ENCODE measurements at regions not wholly inside any gene's neighbourhood (a gene's known extent, or its start where the extent isn't known, plus 50 kb on each side); places are given as distances from the start of the nearest gene placed in this dataset.

GRCh38 chr4:188492886-188493285 lies 353.6 kb downstream of the TRIML1 start:
- Histone ChIP-seq H3K79me2 (ENCODE audit: low read length) (no peaks in the 10 kb centered on the region), H2AFZ (ENCODE audit: low read depth, low read length) (no peak overlapping the region), H3K27ac (ENCODE audit: low read length) (no peak overlapping the region), H4K20me1 (ENCODE audit: insufficient read depth, low read length) (no peaks in the 10 kb centered on the region), H3K4me3 (ENCODE audit: low read length) (no peak overlapping the region), H3K9ac (ENCODE audit: low read length) (no peak overlapping the region), H3K4me1 (ENCODE audit: low read length) (no peaks in the 10 kb centered on the region), H3K36me3 (replicated peaks; ENCODE audit: low read depth, low read length) (no peaks in the 10 kb centered on the region), H3K4me2 (ENCODE audit: low read length) (no peak overlapping the region), H3K27me3 (ENCODE audit: low read depth, low read length) (no peaks in the 10 kb centered on the region), H3K9me3 (ENCODE audit: insufficient read depth, low read length) (no peaks in the 10 kb centered on the region)
- TF ChIP-seq EZH2phosphoT487 (IDR thresholded peaks at IDR 0.05; ENCODE audit: low read depth) (no peak), CTCF (IDR thresholded peaks at IDR 0.05; ENCODE audit: low read depth, low read length) (no peak)

- Histone ChIP-seq H3K27ac (ENCODE audit: low read length) (no peak overlapping the region), H3K4me1 (ENCODE audit: low read length) (no peaks in the 10 kb centered on the region), H4K20me1 (ENCODE audit: insufficient read depth, low read length) (no peaks in the 10 kb centered on the region), H3K4me3 (ENCODE audit: low read length) (no peak overlapping the region), H2AFZ (ENCODE audit: low read depth, low read length) (no peak overlapping the region), H3K27me3 (ENCODE audit: low read depth, low read length) (no peaks in the 10 kb centered on the region), H3K4me2 (ENCODE audit: low read length) (no peak overlapping the region), H3K9me3 (ENCODE audit: insufficient read depth, low read length) (no peaks in the 10 kb centered on the region), H3K36me3 (replicated peaks; ENCODE audit: low read depth, low read length) (no peaks in the 10 kb centered on the region), H3K79me2 (ENCODE audit: low read length) (no peaks in the 10 kb centered on the region), H3K9ac (ENCODE audit: low read length) (no peak overlapping the region)
- no peak for TF ChIP-seq EZH2phosphoT487 (IDR thresholded peaks at IDR 0.05; ENCODE audit: low read depth)
- no peak for TF ChIP-seq CTCF (IDR thresholded peaks at IDR 0.05; ENCODE audit: low read depth, low read length)
Measured at GRCh38 chr4:188495169-188495568, 355.9 kb downstream of the TRIML1 start.

- TF ChIP-seq EZH2phosphoT487 (IDR thresholded peaks at IDR 0.05; ENCODE audit: low read depth) (no peak), CTCF (IDR thresholded peaks at IDR 0.05; ENCODE audit: low read depth, low read length) (no peak)
- H2AFZ ChIP-seq (ENCODE audit: low read depth, low read length) = no peak overlapping the region
Measured at GRCh38 chr4:188511431-188511830, 372.2 kb downstream of the TRIML1 start.

GRCh38 chr4:188532751-188533150 lies 393.5 kb downstream of the TRIML1 start:
- Histone ChIP-seq H2AFZ (ENCODE audit: low read depth, low read length) (no peak overlapping the region), H3K4me2 (ENCODE audit: low read length) (no peak overlapping the region), H3K36me3 (replicated peaks; ENCODE audit: low read depth, low read length) (no peaks in the 10 kb centered on the region), H3K9ac (ENCODE audit: low read length) (no peak overlapping the region), H4K20me1 (ENCODE audit: insufficient read depth, low read length) (no peaks in the 10 kb centered on the region), H3K27ac (ENCODE audit: low read length) (no peak overlapping the region), H3K79me2 (ENCODE audit: low read length) (no peaks in the 10 kb centered on the region), H3K4me3 (ENCODE audit: low read length) (no peak overlapping the region), H3K9me3 (ENCODE audit: insufficient read depth, low read length) (no peaks in the 10 kb centered on the region), H3K4me1 (ENCODE audit: low read length) (no peaks in the 10 kb centered on the region), H3K27me3 (ENCODE audit: low read depth, low read length) (no peaks in the 10 kb centered on the region)
- TF ChIP-seq CTCF (IDR thresholded peaks at IDR 0.05; ENCODE audit: low read depth, low read length) (no peak), EZH2phosphoT487 (IDR thresholded peaks at IDR 0.05; ENCODE audit: low read depth) (no peak)

More at GRCh38 chr4:188511431-188511830, 372.2 kb downstream of the TRIML1 start:
- H3K9me3 ChIP-seq (ENCODE audit: insufficient read depth, low read length) = no peaks in the 10 kb centered on the region
- H3K9ac ChIP-seq (ENCODE audit: low read length) = no peak overlapping the region
- no peaks in the 10 kb centered on the region for H3K36me3 ChIP-seq (replicated peaks; ENCODE audit: low read depth, low read length)
- no peak overlapping the region for H3K27ac ChIP-seq (ENCODE audit: low read length)
- no peaks in the 10 kb centered on the region for H3K27me3 ChIP-seq (ENCODE audit: low read depth, low read length)
- no peaks in the 10 kb centered on the region for H3K4me1 ChIP-seq (ENCODE audit: low read length)
- no peaks in the 10 kb centered on the region for H3K79me2 ChIP-seq (ENCODE audit: low read length)
- H3K4me3 ChIP-seq (ENCODE audit: low read length) = no peak overlapping the region
- no peak overlapping the region for H3K4me2 ChIP-seq (ENCODE audit: low read length)
- no peaks in the 10 kb centered on the region for H4K20me1 ChIP-seq (ENCODE audit: insufficient read depth, low read length)
